B cell (primary cell): ENCODE measurements at regions not wholly inside any gene's neighbourhood (a gene's known extent, or its start where the extent isn't known, plus 50 kb on each side); places are given as distances from the start of the nearest gene placed in this dataset.

Experiments used
- ATAC-seq: fragments of 200-7000 bp; cut with Tn5 transposase; one replicate; pipeline ENCODE4 v1.10.0; 2021; ENCODE audit warnings: low read depth, mild to moderate bottlenecking, moderate number of reproducible peaks, moderate library complexity
- CTCF ChIA-PET: fragments of 350-600 bp; sonication (Branson Sonifier 250); formaldehyde crosslinking; loops from one replicate; lab custom pipeline; 2021; ENCODE audit warnings: antibody characterized with exemption, inconsistent platforms; lab: Charles Lee
- POLR2A ChIA-PET: fragments of 350-600 bp; sonication (Branson Sonifier 250); formaldehyde crosslinking; loops from one replicate; lab custom pipeline; 2021; ENCODE audit warnings: antibody characterized with exemption; lab: Charles Lee
- DNase-seq: peaks from one replicate; pipeline ENCODE4 v3.0.0; 2013
- H2AFZ ChIP-seq: 2 replicates; pipeline ENCODE4 v1.6.1; 2012; ENCODE audit warnings: mild to moderate bottlenecking, low read depth, low read length; ENCODE audit not compliant: insufficient read depth, poor library complexity, severe bottlenecking
- H3K27ac ChIP-seq, 2 donors: 1 replicate in 1 of 2; 2 replicates in 1 of 2; pipeline ENCODE4 v1.5.1; 2012 to 2013; ENCODE audit warnings: low read length in 2 of 2, mild to moderate bottlenecking in 2 of 2, moderate library complexity in 1 of 2
- H3K27me3 ChIP-seq, 4 experiments: fragments of 200-600 bp in 1 of 4; sonication (generic) in 1 of 4; replicated peaks in 1 of 4; 1 replicate in 2 of 4; 2 replicates in 2 of 4; pipeline versions ENCODE4 v1.6.1 to v1.7.0; 2013 to 2016; ENCODE audit warnings: low read length in 3 of 4, mild to moderate bottlenecking in 2 of 4, mixed read lengths in 1 of 4, moderate library complexity in 1 of 4; ENCODE audit not compliant: insufficient read depth in 4 of 4, control insufficient read depth in 3 of 4; ENCODE audit errors: control extremely low read depth in 1 of 4
- H3K36me3 ChIP-seq, 2 experiments: replicated peaks in 1 of 2; 1 replicate in 1 of 2; 2 replicates in 1 of 2; pipeline versions ENCODE4 v1.6.1 to v1.7.1; 2013; ENCODE audit warnings: low read length in 1 of 2; ENCODE audit not compliant: insufficient read depth in 2 of 2, control insufficient read depth in 1 of 2; ENCODE audit errors: control extremely low read depth in 1 of 2, extremely low read depth in 1 of 2
- H3K4me1 ChIP-seq, 2 donors: fragments of 200-600 bp in 1 of 2; sonication (generic) in 1 of 2; 1 replicate in 1 of 2; 2 replicates in 1 of 2; pipeline versions ENCODE4 v1.5.1 to v1.6.1; 2013 to 2017; ENCODE audit warnings: low read length in 2 of 2; ENCODE audit not compliant: control insufficient read depth in 2 of 2, insufficient read depth in 2 of 2
- H3K4me2 ChIP-seq: replicated peaks from 2 replicates; pipeline ENCODE3; 2012; ENCODE audit warnings: mild to moderate bottlenecking, low read depth, low read length; ENCODE audit not compliant: poor library complexity, severe bottlenecking
- H3K4me3 ChIP-seq, 5 experiments: fragments of 200-600 bp in 1 of 5; sonication (generic) in 1 of 5; 1 replicate in 3 of 5; 2 replicates in 2 of 5; pipeline versions ENCODE4 v1.5.1 to v1.7.0; 2011 to 2016; ENCODE audit warnings: low read length in 4 of 5, mild to moderate bottlenecking in 4 of 5, low read depth in 2 of 5, control low read depth in 1 of 5, moderate library complexity in 1 of 5; ENCODE audit not compliant: insufficient read depth in 1 of 5; ENCODE audit errors: control extremely low read depth in 1 of 5, extremely low read depth in 1 of 5
- H3K79me2 ChIP-seq: fragments of 200-600 bp; sonication (generic); one replicate; pipeline ENCODE4 v1.6.0; 2016; ENCODE audit warnings: low read length; ENCODE audit not compliant: control insufficient read depth, insufficient read depth
- H3K9ac ChIP-seq: fragments of 200-600 bp; sonication (generic); 2 replicates; pipeline ENCODE4 v1.6.1; 2017; ENCODE audit warnings: mild to moderate bottlenecking, low read length, moderate library complexity
- H3K9me3 ChIP-seq, 3 donors: one replicate each; pipeline versions ENCODE4 v1.6.1 to v1.7.1; 2013; ENCODE audit warnings: low read length in 2 of 3; ENCODE audit not compliant: control insufficient read depth in 2 of 3, insufficient read depth in 1 of 3; ENCODE audit errors: control extremely low read depth in 1 of 3
- H4K20me1 ChIP-seq: 2 replicates; pipeline ENCODE4 v1.6.0; 2012; ENCODE audit warnings: mild to moderate bottlenecking, low read length; ENCODE audit not compliant: insufficient read depth, control insufficient read depth, poor library complexity, severe bottlenecking
- H3K27ac Mint-ChIP-seq: one replicate; pipeline ENCODE4 v1.8.0; 2021; ENCODE audit warnings: mixed read lengths
- H3K27me3 Mint-ChIP-seq: one replicate; pipeline ENCODE4 v1.8.0; 2021; ENCODE audit warnings: mixed read lengths
- H3K4me1 Mint-ChIP-seq: one replicate; pipeline ENCODE4 v1.8.0; 2021; ENCODE audit warnings: mixed read lengths
- H3K4me3 Mint-ChIP-seq: one replicate; pipeline ENCODE4 v1.8.0; 2021; ENCODE audit warnings: mixed read lengths
- H3K9me3 Mint-ChIP-seq: one replicate; pipeline ENCODE4 v1.8.0; 2022; ENCODE audit warnings: mixed read lengths; ENCODE audit not compliant: insufficient read depth
- CTCF ChIP-seq: fragments of 200-600 bp; IDR thresholded peaks from one replicate; pipeline ENCODE4 v1.8.0; 2022; ENCODE audit warnings: antibody characterized with exemption, mild to moderate bottlenecking
- EZH2 ChIP-seq: IDR thresholded peaks from 2 replicates; pipeline ENCODE4 v1.6.1; 2012; ENCODE audit warnings: borderline replicate concordance, low read depth, mild to moderate bottlenecking, moderate library complexity, low read length; ENCODE audit not compliant: insufficient read depth, poor library complexity, severe bottlenecking
- WGBS: methylation state at CpG from one replicate; pipeline ENCODE4 v1.1.5; 2013; ENCODE audit warnings: missing lambda C conversion rate; ENCODE audit not compliant: insufficient coverage; 5-methylcytosine and 5-hydroxymethylcytosine counted together
- intact Hi-C: fragments of 100-400 bp; cut with micrococcal nuclease; formaldehyde crosslinking; loops from one replicate; pipeline ENCODE4 v1.10.0; 2022

DNA sequence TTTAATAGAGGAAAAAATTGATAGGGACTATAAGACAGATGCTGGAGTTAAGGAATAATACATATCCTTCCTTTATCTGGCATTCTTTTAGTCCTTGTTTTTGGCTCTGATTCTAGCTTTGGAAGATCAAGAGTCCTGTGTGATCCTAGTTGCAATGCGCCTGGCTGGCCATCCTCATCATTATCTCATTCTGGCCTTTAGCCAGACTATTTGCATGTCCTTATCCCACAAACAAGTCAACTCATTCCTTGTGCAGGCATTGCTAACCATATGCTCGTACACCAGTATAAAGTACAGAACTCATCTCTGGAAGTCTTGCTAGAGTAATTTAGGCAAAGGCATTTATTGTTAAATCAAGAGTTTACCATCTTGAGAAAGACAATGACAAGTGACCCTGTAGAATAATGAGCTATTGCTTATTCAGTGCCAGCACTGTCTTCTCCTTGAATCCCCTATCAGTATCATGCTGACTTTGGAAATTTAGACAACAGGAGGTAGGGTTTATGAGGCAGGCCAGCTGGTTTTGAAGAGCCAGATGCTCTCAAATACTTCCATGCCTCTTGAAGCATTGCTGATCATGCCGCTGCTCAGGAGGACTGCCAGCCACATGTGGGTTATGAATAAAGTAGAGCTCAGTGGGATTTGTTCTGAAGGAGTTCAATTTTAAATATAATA lies 1730.3 kb upstream of the TENM3 start:
- Histone ChIP-seq H3K9ac (no peak overlapping the region), H3K27ac (no peak overlapping the region), H3K4me2 (no peak overlapping the region), H3K27me3 (no peaks in the 10 kb centered on the region), H4K20me1 (no peaks in the 10 kb centered on the region), H3K4me1 (no peaks in the 10 kb centered on the region), H3K4me3 (no peak overlapping the region), H2AFZ (no peak overlapping the region), H3K36me3 (no peaks in the 10 kb centered on the region), H3K9me3 (no peaks in the 10 kb centered on the region), H3K79me2 (no peaks in the 10 kb centered on the region)
- DNase-seq, result no peak
- 100% methylated on average over 1 of the region's 3 CpGs for WGBS
- H3K27ac Mint-ChIP-seq, result no peak overlapping the region
- intact Hi-C loops, result no loop called here
- no peak for TF ChIP-seq CTCF
- TF ChIP-seq EZH2, result no peak
- H3K4me3 Mint-ChIP-seq, result no peak overlapping the region
- peaks cover 3% of the 10 kb centered on the region for H3K9me3 Mint-ChIP-seq
- no peak for ATAC-seq
- H3K4me1 Mint-ChIP-seq, result no peaks in the 10 kb centered on the region
- CTCF ChIA-PET, result no interaction called here
- no peaks in the 10 kb centered on the region for H3K27me3 Mint-ChIP-seq
- POLR2A ChIA-PET, result no interaction called here

DNA sequence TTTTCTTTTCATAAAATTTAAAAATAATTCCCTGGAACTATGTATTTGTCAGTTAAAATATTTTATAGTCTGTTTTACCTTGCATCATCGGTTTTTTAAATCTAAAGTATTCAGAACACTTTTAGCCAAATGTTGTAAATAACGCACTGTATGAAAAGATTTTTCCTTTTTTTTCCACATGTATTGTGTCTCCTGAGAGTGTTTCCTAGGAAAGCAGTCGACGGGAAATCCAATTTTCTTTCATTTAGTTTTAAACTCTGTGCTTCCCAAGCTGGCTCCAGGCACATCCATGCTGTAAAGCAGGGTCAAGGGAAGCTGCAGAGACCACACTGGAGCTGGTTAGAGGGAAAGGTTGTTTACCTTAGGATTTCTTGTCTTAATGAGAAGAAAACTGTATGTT lies 1724.3 kb upstream of the TENM3 start:
- Mint-ChIP-seq H3K27ac (no peak overlapping the region), H3K27me3 (no peaks in the 10 kb centered on the region), H3K4me1 (no peaks in the 10 kb centered on the region), H3K4me3 (no peak overlapping the region), H3K9me3 (peaks cover 5% of the 10 kb centered on the region)
- Histone ChIP-seq H3K27me3 (no peaks in the 10 kb centered on the region), H3K27ac (no peak overlapping the region), H3K4me3 (no peak overlapping the region), H2AFZ (no peak overlapping the region), H3K36me3 (no peaks in the 10 kb centered on the region), H3K4me2 (no peak overlapping the region), H4K20me1 (no peaks in the 10 kb centered on the region), H3K9me3 (no peaks in the 10 kb centered on the region), H3K9ac (no peak overlapping the region), H3K79me2 (no peaks in the 10 kb centered on the region), H3K4me1 (no peaks in the 10 kb centered on the region)
- no CpG with 5 or more reads among the region's 4 CpGs for WGBS
- ATAC-seq (no peak), DNase-seq (no peak)
- CTCF ChIA-PET, result no interaction called here
- intact Hi-C loops, result no loop called here
- TF ChIP-seq EZH2 (no peak), CTCF (no peak)
- POLR2A ChIA-PET, result no interaction called here
